Lower leg skin (tissue), 3 donors: ENCODE measurements at regions not wholly inside any gene's neighbourhood (a gene's known extent, or its start where the extent isn't known, plus 50 kb on each side); places are given as distances from the start of the nearest gene placed in this dataset.
"Not testable (repeated sequence)": the region's sequence is repeated elsewhere in the genome, so short reads cannot be mapped to it uniquely, and the experiment has no call there.

Source experiments
- DNase-seq, 2 donors: peaks; one replicate each; pipeline ENCODE4 v3.0.0-alpha.2; 2019; ENCODE audit warnings: low spot score in 2 of 2
- H3K4me3 ChIP-seq: fragments of 200-600 bp; sonication (generic); 2 replicates; pipeline ENCODE4 v1.5.1; 2017; ENCODE audit warnings: mild to moderate bottlenecking, low read depth; ENCODE audit not compliant: poor library complexity, severe bottlenecking
- WGBS, 2 donors: methylation state at CpG; one replicate each; pipeline ENCODE4 v1.1.5; 2018; 5-methylcytosine and 5-hydroxymethylcytosine counted together
- intact Hi-C: fragments of 100-400 bp; cut with DNase I; formaldehyde crosslinking; loops from one replicate; pipeline ENCODE4 v1.15.0; 2023; ENCODE audit warnings: low total_unique reads

- no CpG with 5 or more reads among the region's 1 CpG for WGBS, 2 donors
- DNase-seq, H3K4me3 ChIP-seq, intact Hi-C loops: not testable (repeated sequence)
Observed at GRCh38 chr9:41839786-41840185, 289.4 kb downstream of the CNTNAP3B start.

- H3K4me3 ChIP-seq, intact Hi-C loops, DNase-seq: not testable (repeated sequence)
- WGBS, 2 donors = no CpG with 5 or more reads among the region's 4 CpGs
Observed at GRCh38 chr9:41838953-41839352, 290.3 kb downstream of the CNTNAP3B start.

- intact Hi-C loops, DNase-seq, H3K4me3 ChIP-seq: not testable (repeated sequence)
- no CpG with 5 or more reads among the region's 1 CpG for WGBS, 2 donors
Observed at GRCh38 chr9:41838562-41838851, 290.7 kb downstream of the CNTNAP3B start.

GRCh38 chr9:41837684-41838561, 291.3 kb downstream of the CNTNAP3B start:
- H3K4me3 ChIP-seq, intact Hi-C loops, DNase-seq: not testable (repeated sequence)
- no CpG with 5 or more reads among the region's 3 CpGs for WGBS, 2 donors

GRCh38 chr9:41833108-41833507, 296.1 kb downstream of the CNTNAP3B start:
- WGBS, 2 donors = no CpG with 5 or more reads among the region's 4 CpGs
- intact Hi-C loops, H3K4me3 ChIP-seq, DNase-seq: not testable (repeated sequence)

GRCh38 chr9:41824723-41825122, 304.5 kb downstream of the CNTNAP3B start:
- WGBS, 2 donors = no CpG with 5 or more reads among the region's 8 CpGs

GRCh38 chr9:41802706-41803105, 326.5 kb downstream of the CNTNAP3B start:
- DNase-seq, intact Hi-C loops, H3K4me3 ChIP-seq: not testable (repeated sequence)
- 68 to 72% methylated on average over 4 of the region's 4 CpGs for WGBS, 2 donors

More at GRCh38 chr9:41824723-41825122, 304.5 kb downstream of the CNTNAP3B start:
- intact Hi-C loops, DNase-seq, H3K4me3 ChIP-seq: not testable (repeated sequence)

GRCh38 chr9:41798684-41799083, 330.5 kb downstream of the CNTNAP3B start:
- whole genome bisulfite sequencing, 2 donors = 77% methylated on average over 4 of the region's 4 CpGs
- H3K4me3 ChIP-seq, intact Hi-C loops, DNase-seq: not testable (repeated sequence)

GRCh38 chr9:41790719-41791363, 338.4 kb downstream of the CNTNAP3B start:
- 43% methylated on average over 6 of the region's 7 CpGs for WGBS, 2 donors
- intact Hi-C loops, DNase-seq, H3K4me3 ChIP-seq: not testable (repeated sequence)

GRCh38 chr9:41790007-41790406, 339.2 kb downstream of the CNTNAP3B start:
- intact Hi-C loops, H3K4me3 ChIP-seq, DNase-seq: not testable (repeated sequence)
- 68 to 79% methylated on average over 5 of the region's 5 CpGs for WGBS, 2 donors

GRCh38 chr9:41789387-41789786, 339.8 kb downstream of the CNTNAP3B start:
- intact Hi-C loops, H3K4me3 ChIP-seq, DNase-seq: not testable (repeated sequence)
- 80 to 81% methylated on average over 4 of the region's 4 CpGs for WGBS, 2 donors

- intact Hi-C loops, DNase-seq, H3K4me3 ChIP-seq: not testable (repeated sequence)
- WGBS, 2 donors = 29 to 46% methylated on average over 1 of the region's 1 CpG
Observed at GRCh38 chr9:41787951-41788350, 341.3 kb downstream of the CNTNAP3B start.

- H3K4me3 ChIP-seq, DNase-seq, intact Hi-C loops: not testable (repeated sequence)
- no CpG with 5 or more reads among the region's 3 CpGs for WGBS, 2 donors
Observed at GRCh38 chr9:41787270-41787669, 342.0 kb downstream of the CNTNAP3B start.

- intact Hi-C loops, DNase-seq, H3K4me3 ChIP-seq: not testable (repeated sequence)
- 85 to 92% methylated on average over 8 of the region's 9 CpGs for WGBS, 2 donors
Observed at GRCh38 chr9:41784006-41784405, 345.2 kb downstream of the CNTNAP3B start.

GRCh38 chr9:41783070-41783810, 346.0 kb downstream of the CNTNAP3B start:
- DNase-seq, H3K4me3 ChIP-seq, intact Hi-C loops: not testable (repeated sequence)
- WGBS, 2 donors = 92 to 93% methylated on average over 19 to 23 of the region's 29 CpGs
